Limb (tissue), 2 donors: ENCODE measurements at regions not wholly inside any gene's neighbourhood (a gene's known extent, or its start where the extent isn't known, plus 50 kb on each side); places are given as distances from the start of the nearest gene placed in this dataset.

ENCODE experiments used
- DNase-seq, 2 donors: peaks; one replicate each; pipeline ENCODE4 v3.0.0-alpha.2; 2016; ENCODE audit errors: extremely low spot score in 2 of 2

GRCh38 chr2:60296219-60296955 is 257.1 kb downstream of the BCL11A start:
- DNase-seq, result no peak

GRCh38 chr2:60295636-60295962 is 257.9 kb downstream of the BCL11A start:
- no peak for DNase-seq

- peak in 1 of 2 donors; percentile 51 for DNase-seq
Measured at GRCh38 chr2:60294901-60295635, 258.4 kb downstream of the BCL11A start.

- no peak for DNase-seq
Measured at GRCh38 chr2:60292242-60292641, 261.2 kb downstream of the BCL11A start.

- DNase-seq, result no peak
Measured at GRCh38 chr2:60290509-60290908, 262.9 kb downstream of the BCL11A start.

- no peak for DNase-seq
Measured at GRCh38 chr2:60285626-60286316, 267.7 kb downstream of the BCL11A start.

- no peak for DNase-seq
Measured at GRCh38 chr2:60283626-60284025, 269.8 kb downstream of the BCL11A start.

- no peak for DNase-seq
Measured at GRCh38 chr2:60282886-60283285, 270.6 kb downstream of the BCL11A start.

- DNase-seq, result no peak
Measured at GRCh38 chr2:60281730-60282129, 271.7 kb downstream of the BCL11A start.

- DNase-seq, result no peak
Measured at GRCh38 chr2:60280238-60280637, 273.2 kb downstream of the BCL11A start.

- DNase-seq, result no peak
Measured at GRCh38 chr2:60278906-60279305, 274.5 kb downstream of the BCL11A start.

GRCh38 chr2:60275958-60276357 is 277.5 kb downstream of the BCL11A start:
- no peak for DNase-seq

GRCh38 chr2:60273836-60274235 is 279.6 kb downstream of the BCL11A start:
- DNase-seq, result no peak

- no peak for DNase-seq
Measured at GRCh38 chr2:60271713-60272112, 281.7 kb downstream of the BCL11A start.

- no peak for DNase-seq
Measured at GRCh38 chr2:60271131-60271530, 282.3 kb downstream of the BCL11A start.

GRCh38 chr2:60268661-60269060 is 284.8 kb downstream of the BCL11A start:
- no peak for DNase-seq

GRCh38 chr2:60268032-60268431 is 285.4 kb downstream of the BCL11A start:
- DNase-seq, result no peak

- no peak for DNase-seq
Measured at GRCh38 chr2:60267122-60267521, 286.3 kb downstream of the BCL11A start.

GRCh38 chr2:60262178-60262577 is 291.3 kb downstream of the BCL11A start:
- no peak for DNase-seq

GRCh38 chr2:60260639-60261296 is 292.7 kb downstream of the BCL11A start:
- no peak for DNase-seq

GRCh38 chr2:60259781-60260180 is 293.7 kb downstream of the BCL11A start:
- no peak for DNase-seq

GRCh38 chr2:60252581-60253150 is 300.8 kb downstream of the BCL11A start:
- peak in 1 of 2 donors; percentile 12 for DNase-seq
